Peyer's patch (tissue), 4 donors: ENCODE measurements at regions not wholly inside any gene's neighbourhood (a gene's known extent, or its start where the extent isn't known, plus 50 kb on each side); places are given as distances from the start of the nearest gene placed in this dataset.

Source experiments
- DNase-seq, 3 donors: peaks; one replicate each; pipeline ENCODE4 v3.0.0-alpha.2; 2017 to 2019
- H3K27ac ChIP-seq, 4 donors: fragments of 200-600 bp; sonication (generic); one replicate each; pipeline ENCODE4 v1.5.1; 2016 to 2019
- H3K27me3 ChIP-seq, 2 donors: fragments of 200-600 bp; sonication (generic); one replicate each; pipeline ENCODE4 v1.5.1; 2019
- H3K36me3 ChIP-seq, 3 donors: fragments of 200-600 bp; sonication (generic); one replicate each; pipeline ENCODE4 v1.5.1; 2016 to 2019
- H3K4me1 ChIP-seq, 4 donors: fragments of 200-600 bp; sonication (generic); one replicate each; pipeline ENCODE4 v1.5.1; 2016 to 2019
- H3K4me3 ChIP-seq, 4 donors: fragments of 200-600 bp; sonication (generic); 1 replicate in 3 of 4; 2 replicates in 1 of 4; pipeline ENCODE4 v1.5.1; 2016 to 2019; ENCODE audit warnings: mild to moderate bottlenecking in 1 of 4
- H3K9me3 ChIP-seq, 4 donors: fragments of 200-600 bp; sonication (generic); one replicate each; pipeline ENCODE4 v1.5.1; 2016 to 2019; ENCODE audit warnings: mild to moderate bottlenecking in 1 of 4
- CTCF ChIP-seq, 6 experiments: fragments of 450-650 bp in 4 of 6; fragments of 200-600 bp in 2 of 6; sonication (generic) in 1 of 6; IDR thresholded peaks; one replicate each; pipeline ENCODE4 v1.5.1; 2017 to 2019; ENCODE audit warnings: antibody characterized with exemption in 6 of 6, mild to moderate bottlenecking in 3 of 6, moderate library complexity in 1 of 6
- POLR2A ChIP-seq, 2 donors: fragments of 450-650 bp; IDR thresholded peaks; one replicate each; pipeline ENCODE4 v1.5.1; 2017; ENCODE audit warnings: antibody characterized with exemption in 2 of 2, mild to moderate bottlenecking in 2 of 2, moderate library complexity in 2 of 2

- Histone ChIP-seq H3K4me3 (no peak overlapping the region), H3K36me3 (no peaks in the 10 kb centered on the region), H3K4me1 (no peaks in the 10 kb centered on the region), H3K9me3 (no peaks in the 10 kb centered on the region), H3K27ac (no peak overlapping the region), H3K27me3 (no peaks in the 10 kb centered on the region)
- TF ChIP-seq CTCF (IDR thresholded peaks at IDR 0.05) (no peak), POLR2A (IDR thresholded peaks at IDR 0.05) (no peak)
- DNase-seq = no peak
Observed at GRCh38 chr20:20814685-20815084, 102.2 kb upstream of the RALGAPA2 start.

- Histone ChIP-seq H3K4me1 (no peaks in the 10 kb centered on the region), H3K9me3 (no peaks in the 10 kb centered on the region), H3K27ac (no peak overlapping the region), H3K4me3 (no peak overlapping the region), H3K27me3 (no peaks in the 10 kb centered on the region), H3K36me3 (no peaks in the 10 kb centered on the region)
- DNase-seq = no peak
- no peak for TF ChIP-seq CTCF (IDR thresholded peaks at IDR 0.05)
- no peak for TF ChIP-seq POLR2A (IDR thresholded peaks at IDR 0.05)
Observed at GRCh38 chr20:20812136-20812535, 99.7 kb upstream of the RALGAPA2 start.

- H3K4me3 ChIP-seq = no peak overlapping the region
- no peak overlapping the region for H3K27ac ChIP-seq
- no peak for DNase-seq
- no peaks in the 10 kb centered on the region for H3K9me3 ChIP-seq
- no peaks in the 10 kb centered on the region for H3K27me3 ChIP-seq
- no peaks in the 10 kb centered on the region for H3K36me3 ChIP-seq
- no peak for TF ChIP-seq CTCF (IDR thresholded peaks at IDR 0.05)
- TF ChIP-seq POLR2A (IDR thresholded peaks at IDR 0.05) = no peak
- no peaks in the 10 kb centered on the region for H3K4me1 ChIP-seq
Observed at GRCh38 chr20:20808016-20808415, 95.6 kb upstream of the RALGAPA2 start.

GRCh38 chr20:20806121-20807095, 94.0 kb upstream of the RALGAPA2 start:
- no peaks in the 10 kb centered on the region for H3K27me3 ChIP-seq
- TF ChIP-seq POLR2A (IDR thresholded peaks at IDR 0.05) = no peak
- TF ChIP-seq CTCF (IDR thresholded peaks at IDR 0.05) = no peak
- no peak overlapping the region for H3K27ac ChIP-seq
- H3K4me3 ChIP-seq = no peak overlapping the region
- H3K36me3 ChIP-seq = no peaks in the 10 kb centered on the region
- H3K4me1 ChIP-seq = no peaks in the 10 kb centered on the region
- DNase-seq = no peak
- no peaks in the 10 kb centered on the region for H3K9me3 ChIP-seq

- H3K36me3 ChIP-seq = no peaks in the 10 kb centered on the region
- no peaks in the 10 kb centered on the region for H3K9me3 ChIP-seq
- H3K4me1 ChIP-seq = no peaks in the 10 kb centered on the region
- no peak overlapping the region for H3K27ac ChIP-seq
- TF ChIP-seq CTCF (IDR thresholded peaks at IDR 0.05) (no peak), POLR2A (IDR thresholded peaks at IDR 0.05) (no peak)
- no peaks in the 10 kb centered on the region for H3K27me3 ChIP-seq
- H3K4me3 ChIP-seq = no peak overlapping the region
- DNase-seq = no peak
Observed at GRCh38 chr20:20803011-20803410, 90.6 kb upstream of the RALGAPA2 start.
